Activated naive CD8-positive, alpha-beta T cell treated with anti-CD3 and anti-CD28 coated beads, Interleukin-2, amount 50 U/mL, for 24 hours (primary cell): ENCODE measurements at regions not wholly inside any gene's neighbourhood (a gene's known extent, or its start where the extent isn't known, plus 50 kb on each side); places are given as distances from the start of the nearest gene placed in this dataset.
"Not testable (repeated sequence)": the region's sequence is repeated elsewhere in the genome, so short reads cannot be mapped to it uniquely, and the experiment has no call there.

ENCODE experiments used
- ATAC-seq: fragments of 150-1000 bp; cut with Tn5 transposase; one replicate; pipeline ENCODE4 v1.10.0; 2021
- DNase-seq: peaks from one replicate; pipeline ENCODE4 v3.0.0; 2021
- H3K27ac Mint-ChIP-seq: one replicate; pipeline ENCODE4 v1.8.0; 2021; ENCODE audit warnings: mild to moderate bottlenecking, mixed read lengths
- H3K27me3 Mint-ChIP-seq: one replicate; pipeline ENCODE4 v1.8.0; 2021; ENCODE audit warnings: mixed read lengths
- H3K36me3 Mint-ChIP-seq: one replicate; pipeline ENCODE4 v1.8.0; 2021; ENCODE audit warnings: low read depth, mixed read lengths
- H3K4me1 Mint-ChIP-seq: one replicate; pipeline ENCODE4 v1.8.0; 2021; ENCODE audit warnings: mixed read lengths
- H3K4me3 Mint-ChIP-seq: one replicate; pipeline ENCODE4 v1.8.0; 2021; ENCODE audit warnings: mild to moderate bottlenecking, moderate library complexity, mixed read lengths
- H3K9me3 Mint-ChIP-seq: one replicate; pipeline ENCODE4 v1.8.0; 2021; ENCODE audit warnings: mixed read lengths

- no peaks in the 10 kb centered on the region for H3K36me3 Mint-ChIP-seq
- no peak overlapping the region for H3K4me3 Mint-ChIP-seq
- no peak for ATAC-seq
- H3K4me1 Mint-ChIP-seq = no peaks in the 10 kb centered on the region
- H3K27me3 Mint-ChIP-seq = no peaks in the 10 kb centered on the region
- H3K9me3 Mint-ChIP-seq = peaks cover 4% of the 10 kb centered on the region
- DNase-seq = no peak
- no peak overlapping the region for H3K27ac Mint-ChIP-seq
Measured at GRCh38 chr18:39602131-39602530, 2036.5 kb upstream of the CELF4 start.

DNA sequence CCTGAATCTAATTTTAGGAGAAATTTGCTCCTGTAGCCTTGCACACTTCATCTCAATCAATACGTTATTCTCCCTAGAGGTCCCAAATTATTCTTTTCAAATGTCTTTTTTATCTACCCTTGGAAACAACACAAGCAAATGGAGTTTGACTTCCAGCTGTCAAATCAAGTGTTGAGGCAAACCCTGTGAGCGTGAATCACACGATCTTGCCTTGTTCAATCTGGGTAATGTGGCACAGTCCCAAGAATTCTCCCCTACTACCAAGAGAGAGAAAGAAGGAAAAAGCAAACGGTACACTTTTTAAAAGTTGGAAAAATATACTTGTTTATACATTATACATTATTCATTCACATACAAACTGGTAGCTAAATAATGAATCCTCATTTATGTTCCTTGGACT is 2035.3 kb upstream of the CELF4 start:
- Mint-ChIP-seq H3K36me3 (no peaks in the 10 kb centered on the region), H3K4me3 (no peak overlapping the region), H3K4me1 (no peaks in the 10 kb centered on the region), H3K27ac (no peak overlapping the region), H3K9me3 (peaks cover 4% of the 10 kb centered on the region), H3K27me3 (no peaks in the 10 kb centered on the region)
- no peak for DNase-seq
- no peak for ATAC-seq

GRCh38 chr18:39599251-39599650 is 2033.7 kb upstream of the CELF4 start:
- no peak overlapping the region for H3K4me3 Mint-ChIP-seq
- H3K36me3 Mint-ChIP-seq = no peaks in the 10 kb centered on the region
- DNase-seq (no peak), ATAC-seq (no peak)
- H3K9me3 Mint-ChIP-seq = no peaks in the 10 kb centered on the region
- no peaks in the 10 kb centered on the region for H3K27me3 Mint-ChIP-seq
- H3K4me1 Mint-ChIP-seq = no peaks in the 10 kb centered on the region
- no peak overlapping the region for H3K27ac Mint-ChIP-seq

GRCh38 chr18:39596891-39597290 is 2031.3 kb upstream of the CELF4 start:
- H3K4me3 Mint-ChIP-seq = no peak overlapping the region
- no peaks in the 10 kb centered on the region for H3K9me3 Mint-ChIP-seq
- no peaks in the 10 kb centered on the region for H3K36me3 Mint-ChIP-seq
- H3K4me1 Mint-ChIP-seq = no peaks in the 10 kb centered on the region
- ATAC-seq (no peak), DNase-seq (no peak)
- no peaks in the 10 kb centered on the region for H3K27me3 Mint-ChIP-seq
- H3K27ac Mint-ChIP-seq = no peak overlapping the region

DNA sequence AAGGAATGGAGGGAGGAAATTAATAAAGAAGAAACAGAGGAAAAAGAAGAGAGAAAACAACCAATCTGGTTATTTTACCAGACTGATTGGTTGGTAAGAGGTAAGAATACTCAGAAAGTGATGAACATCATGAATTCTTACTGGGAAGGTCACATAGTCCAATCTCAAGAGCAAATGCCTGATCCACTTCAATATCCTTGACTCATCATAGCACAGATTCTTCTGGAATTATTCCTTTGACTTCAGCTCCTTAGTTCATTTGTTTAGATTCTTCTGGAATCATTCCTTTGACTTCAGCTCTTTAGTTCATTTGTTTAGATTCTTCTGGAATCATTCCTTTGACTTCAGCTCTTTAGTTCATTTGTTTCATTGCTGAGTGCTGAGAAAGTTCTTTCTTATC is 2030.6 kb upstream of the CELF4 start:
- H3K4me3 Mint-ChIP-seq = no peak overlapping the region
- no peak for ATAC-seq
- H3K27ac Mint-ChIP-seq = no peak overlapping the region
- H3K9me3 Mint-ChIP-seq = no peaks in the 10 kb centered on the region
- DNase-seq = no peak
- H3K36me3 Mint-ChIP-seq = no peaks in the 10 kb centered on the region
- no peaks in the 10 kb centered on the region for H3K27me3 Mint-ChIP-seq
- H3K4me1 Mint-ChIP-seq = no peaks in the 10 kb centered on the region

DNA sequence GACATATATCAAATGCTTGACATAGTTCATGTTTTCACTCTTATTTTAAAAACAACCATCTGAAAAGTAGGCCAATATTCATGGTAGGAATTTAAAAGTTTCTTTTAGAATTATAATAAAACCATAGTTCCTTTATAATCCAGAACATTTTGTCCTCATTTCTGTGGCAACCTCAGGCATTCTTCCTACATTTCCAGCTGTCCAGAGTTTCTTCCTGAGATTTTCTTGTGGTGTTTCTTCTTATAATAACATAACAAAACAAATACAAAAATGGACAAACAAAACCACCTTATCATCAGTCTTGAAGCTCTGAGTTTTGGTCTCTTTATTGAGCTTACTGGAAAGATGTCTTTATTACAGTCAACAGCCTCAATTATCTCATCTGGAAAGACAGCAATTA is 2028.6 kb upstream of the CELF4 start:
- no peaks in the 10 kb centered on the region for H3K27me3 Mint-ChIP-seq

DNA sequence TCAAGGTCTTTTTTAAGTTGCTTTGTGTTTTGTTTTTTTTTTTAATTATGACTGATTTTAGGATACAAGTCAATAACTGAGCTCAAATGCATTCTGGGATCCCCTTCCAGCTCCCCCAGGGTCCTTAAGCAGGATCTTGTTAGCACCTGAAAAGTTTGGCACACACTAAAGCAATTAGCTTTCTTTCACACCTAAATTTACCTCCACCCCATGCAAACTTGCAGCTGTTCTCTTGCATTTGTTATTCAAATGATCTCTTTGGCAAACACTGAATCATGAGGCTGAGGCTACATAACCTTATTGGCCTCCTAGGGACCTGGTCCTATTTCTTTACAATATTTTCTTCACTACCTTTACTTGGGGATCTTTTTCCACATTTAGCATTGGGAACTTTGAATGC is 2026.1 kb upstream of the CELF4 start:
- no peaks in the 10 kb centered on the region for H3K27me3 Mint-ChIP-seq
- no peaks in the 10 kb centered on the region for H3K4me1 Mint-ChIP-seq
- H3K27ac Mint-ChIP-seq = no peak overlapping the region
- no peaks in the 10 kb centered on the region for H3K36me3 Mint-ChIP-seq
- ATAC-seq = no peak
- no peak for DNase-seq
- H3K9me3 Mint-ChIP-seq = no peaks in the 10 kb centered on the region
- H3K4me3 Mint-ChIP-seq = no peak overlapping the region

More for the DNA sequence above, 2028.6 kb upstream of the CELF4 start:
- no peaks in the 10 kb centered on the region for H3K9me3 Mint-ChIP-seq
- H3K27ac Mint-ChIP-seq = no peak overlapping the region
- ATAC-seq (no peak), DNase-seq (no peak)
- H3K4me1 Mint-ChIP-seq = no peaks in the 10 kb centered on the region
- H3K36me3 Mint-ChIP-seq = no peaks in the 10 kb centered on the region
- H3K4me3 Mint-ChIP-seq = no peak overlapping the region

GRCh38 chr18:39589496-39589895 is 2023.9 kb upstream of the CELF4 start:
- Mint-ChIP-seq H3K27ac (no peak overlapping the region), H3K27me3 (no peaks in the 10 kb centered on the region), H3K4me1 (no peaks in the 10 kb centered on the region), H3K4me3 (no peak overlapping the region), H3K9me3 (no peaks in the 10 kb centered on the region), H3K36me3 (no peaks in the 10 kb centered on the region)
- ATAC-seq (no peak), DNase-seq (no peak)

DNA sequence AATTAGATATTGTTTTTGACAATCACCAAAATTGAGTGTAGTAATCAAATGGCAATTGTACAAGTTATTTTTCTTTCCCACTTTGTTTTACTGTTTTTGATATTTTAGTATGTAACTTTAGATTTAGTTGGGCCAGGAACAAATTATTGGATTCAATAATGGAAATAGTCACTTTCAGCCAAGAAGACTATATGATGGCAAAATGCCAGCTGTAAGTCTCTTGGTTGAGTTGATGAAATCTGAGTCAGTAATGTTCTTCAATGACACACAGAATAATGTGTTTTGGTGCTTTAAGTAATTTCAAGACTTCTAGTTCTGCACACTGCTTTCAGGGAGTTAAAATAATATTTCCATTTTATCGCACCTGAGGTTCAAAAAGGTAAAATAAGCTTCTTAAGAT is 2022.0 kb upstream of the CELF4 start:
- no peak for ATAC-seq
- Mint-ChIP-seq H3K27me3 (no peaks in the 10 kb centered on the region), H3K9me3 (peaks cover under 1% of the 10 kb centered on the region), H3K36me3 (no peaks in the 10 kb centered on the region), H3K4me3 (no peak overlapping the region), H3K27ac (no peak overlapping the region), H3K4me1 (no peaks in the 10 kb centered on the region)
- DNase-seq = no peak

- Mint-ChIP-seq H3K27me3 (no peaks in the 10 kb centered on the region), H3K36me3 (no peaks in the 10 kb centered on the region), H3K9me3 (peaks cover 6% of the 10 kb centered on the region), H3K4me3 (no peak overlapping the region), H3K4me1 (no peaks in the 10 kb centered on the region), H3K27ac (no peak overlapping the region)
- ATAC-seq (no peak), DNase-seq (no peak)
Measured at GRCh38 chr18:39586741-39587140, 2021.1 kb upstream of the CELF4 start.

DNA sequence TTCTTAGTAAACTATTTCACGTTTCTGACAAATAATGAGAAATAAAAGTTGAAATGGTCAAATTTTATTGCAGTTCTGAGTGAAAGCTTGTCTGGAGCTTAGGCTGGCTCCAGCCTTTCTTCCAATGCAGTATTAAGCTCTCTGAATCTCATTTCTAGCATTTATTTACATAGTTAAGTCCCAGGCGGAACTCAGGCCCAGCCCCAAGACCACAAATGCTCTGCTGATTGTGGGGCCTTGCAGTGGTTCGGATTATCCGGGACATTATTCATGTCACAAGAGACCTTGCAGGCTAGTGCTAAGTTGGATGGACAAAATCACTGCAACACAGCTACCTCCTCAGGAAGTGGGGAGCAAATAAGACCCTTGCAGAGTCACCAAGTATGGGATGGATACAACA is 2009.3 kb upstream of the CELF4 start:
- DNase-seq = no peak
- H3K27ac Mint-ChIP-seq = no peak overlapping the region
- no peak overlapping the region for H3K4me3 Mint-ChIP-seq
- no peaks in the 10 kb centered on the region for H3K36me3 Mint-ChIP-seq
- H3K27me3 Mint-ChIP-seq = no peaks in the 10 kb centered on the region
- H3K4me1 Mint-ChIP-seq = no peaks in the 10 kb centered on the region
- no peak for ATAC-seq
- H3K9me3 Mint-ChIP-seq = no peaks in the 10 kb centered on the region

- no peak overlapping the region for H3K4me3 Mint-ChIP-seq
- H3K36me3 Mint-ChIP-seq = no peaks in the 10 kb centered on the region
- no peaks in the 10 kb centered on the region for H3K9me3 Mint-ChIP-seq
- H3K4me1 Mint-ChIP-seq = no peaks in the 10 kb centered on the region
- no peak for ATAC-seq
- H3K27ac Mint-ChIP-seq = no peak overlapping the region
- DNase-seq = no peak
- no peaks in the 10 kb centered on the region for H3K27me3 Mint-ChIP-seq
Measured at GRCh38 chr18:39571511-39571910, 2005.9 kb upstream of the CELF4 start.

- not testable (repeated sequence) for H3K27ac Mint-ChIP-seq, H3K4me1 Mint-ChIP-seq
Measured at GRCh38 chr18:39565551-39566230, 2000.1 kb upstream of the CELF4 start.

DNA sequence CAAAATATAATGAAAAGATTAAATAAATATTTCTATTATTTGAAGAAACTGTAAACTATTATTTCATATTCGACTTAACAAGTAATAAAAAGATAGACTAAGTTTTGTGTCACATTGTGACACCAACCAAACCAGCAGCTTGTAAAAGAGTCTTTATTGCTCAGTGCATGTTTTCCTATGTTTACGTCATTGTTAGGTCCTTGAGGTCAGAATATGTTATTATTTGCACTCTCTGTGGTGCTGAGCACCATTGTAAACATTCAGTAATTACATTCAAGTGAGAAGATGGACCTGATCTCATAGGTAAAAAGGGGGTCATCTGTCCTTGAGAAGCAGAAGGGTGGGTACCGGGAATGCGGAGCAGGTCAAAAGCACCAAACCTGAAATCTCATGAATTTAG is 1999.1 kb upstream of the CELF4 start:
- Mint-ChIP-seq H3K27ac (no peak overlapping the region), H3K4me1 (no peaks in the 10 kb centered on the region), H3K27me3 (no peaks in the 10 kb centered on the region), H3K9me3 (peaks cover 7% of the 10 kb centered on the region), H3K36me3 (no peaks in the 10 kb centered on the region), H3K4me3 (no peak overlapping the region)
- ATAC-seq (no peak), DNase-seq (no peak)

More at GRCh38 chr18:39565551-39566230, 2000.1 kb upstream of the CELF4 start:
- H3K9me3 Mint-ChIP-seq, H3K4me3 Mint-ChIP-seq, H3K36me3 Mint-ChIP-seq, ATAC-seq, H3K27me3 Mint-ChIP-seq, DNase-seq: not testable (repeated sequence)

- no peak for ATAC-seq
- H3K27ac Mint-ChIP-seq = no peak overlapping the region
- no peaks in the 10 kb centered on the region for H3K36me3 Mint-ChIP-seq
- H3K4me3 Mint-ChIP-seq = no peak overlapping the region
- no peaks in the 10 kb centered on the region for H3K4me1 Mint-ChIP-seq
- no peak for DNase-seq
- peaks cover 7% of the 10 kb centered on the region for H3K9me3 Mint-ChIP-seq
- no peaks in the 10 kb centered on the region for H3K27me3 Mint-ChIP-seq
Measured at GRCh38 chr18:39561126-39561525, 1995.5 kb upstream of the CELF4 start.

GRCh38 chr18:39558658-39559057 is 1993.1 kb upstream of the CELF4 start:
- DNase-seq (no peak), ATAC-seq (no peak)
- Mint-ChIP-seq H3K27ac (no peak overlapping the region), H3K4me3 (no peak overlapping the region), H3K27me3 (no peaks in the 10 kb centered on the region), H3K4me1 (no peaks in the 10 kb centered on the region), H3K9me3 (peaks cover 5% of the 10 kb centered on the region), H3K36me3 (no peaks in the 10 kb centered on the region)
